ENCODE measurements at regions not wholly inside any gene's neighbourhood (a gene's known extent, or its start where the extent isn't known, plus 50 kb on each side); places are given as distances from the start of the nearest gene placed in this dataset.

DNA sequence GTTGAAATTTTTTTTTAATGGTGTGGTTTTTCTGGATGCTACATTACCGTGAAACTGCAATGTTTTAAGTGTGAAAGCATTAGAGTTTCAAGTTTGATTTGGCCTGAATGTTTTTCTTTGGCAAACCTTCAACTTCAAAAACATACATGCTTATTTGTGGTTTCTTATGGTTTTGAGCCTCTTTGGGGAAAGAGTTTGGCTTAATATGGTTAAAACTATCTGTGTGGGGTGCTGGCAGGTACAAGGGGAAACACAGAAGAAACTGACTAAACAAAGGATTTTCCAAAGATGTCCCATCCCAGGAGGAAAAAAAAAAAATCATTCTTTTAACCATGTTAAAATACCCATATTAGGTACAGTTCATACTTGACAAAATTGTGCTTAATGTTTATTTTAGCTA is 121.1 kb downstream of the HGF start:
- DNase-seq (ENCODE audit: low read depth in 1 of 2, low spot score in 2 of 2) (no peak), FAIRE-seq (no peak)
- Histone ChIP-seq H4K91ac (replicated peaks; ENCODE audit: insufficient read length, low read length) (no peak overlapping the region), H2AFZ (ENCODE audit: low read length) (no peak overlapping the region), H2BK5ac (ENCODE audit: low read depth, low read length) (no peak overlapping the region), H3K4me2 (ENCODE audit: insufficient read depth in 1 of 2, low read depth in 2 of 2, low read length in 2 of 2) (no peak overlapping the region), H3K56ac (replicated peaks; ENCODE audit: insufficient read length, low read depth, low read length) (no peak overlapping the region), H3K4me1 (replicated peaks in 1 of 4; ENCODE audit: control insufficient read depth in 3 of 4, insufficient read depth in 4 of 4, low read length in 3 of 4) (no peaks in the 10 kb centered on the region), H3K9me3 (ENCODE audit: insufficient read depth in 2 of 2, low read depth in 1 of 2, low read length in 1 of 2) (peaks cover 5 to 15% of the 10 kb centered on the region in 2 experiments; a peak in 3 of 4 replicates), H3K9ac (replicated peaks in 1 of 4; ENCODE audit: extremely low read depth in 1 of 4, low read depth in 3 of 4, low read length in 3 of 4) (no peak overlapping the region), H3K23ac (ENCODE audit: insufficient read length) (no peak overlapping the region), H3K36me3 (ENCODE audit: control insufficient read depth in 2 of 4, insufficient read depth in 4 of 4, low read length in 3 of 4) (no peaks in the 10 kb centered on the region), H2AK5ac (ENCODE audit: low read depth, low read length) (no peak overlapping the region), H3K79me1 (ENCODE audit: low read depth, low read length) (no peaks in the 10 kb centered on the region), H3K23me2 (ENCODE audit: low read depth, low read length) (no peaks in the 10 kb centered on the region; the same call in 1 of the 2 replicates), H4K5ac (ENCODE audit: insufficient read length, low read depth, low read length) (no peak overlapping the region), H2BK120ac (replicated peaks; ENCODE audit: low read depth, low read length) (no peak overlapping the region), H3K79me2 (ENCODE audit: control insufficient read depth in 1 of 2, insufficient read depth in 2 of 2, low read length in 2 of 2) (no peaks in the 10 kb centered on the region), H3K4me3 (ENCODE audit: extremely low read depth in 1 of 4, insufficient read depth in 2 of 4, low read depth in 3 of 4, low read length in 4 of 4) (no peak overlapping the region), H2BK15ac (ENCODE audit: low read length) (no peak overlapping the region), H4K8ac (ENCODE audit: extremely low read depth, insufficient read depth, low read length) (no peak overlapping the region), H4K20me1 (replicated peaks in 1 of 2; ENCODE audit: control insufficient read depth in 1 of 2, insufficient read depth in 2 of 2, low read length in 2 of 2) (no peaks in the 10 kb centered on the region), H3K18ac (ENCODE audit: extremely low read depth, low read length) (no peak overlapping the region), H2BK20ac (ENCODE audit: low read length) (no peak overlapping the region), H2BK12ac (ENCODE audit: low read depth, low read length) (no peak overlapping the region), H3K4ac (replicated peaks; ENCODE audit: insufficient read length, low read depth, low read length) (no peak overlapping the region), H3K27ac (ENCODE audit: low read depth, low read length) (no peak overlapping the region), H3K14ac (ENCODE audit: insufficient read length) (no peak overlapping the region), H3K27me3 (replicated peaks in 1 of 4; ENCODE audit: control insufficient read depth in 3 of 4, extremely low read depth in 1 of 4, insufficient read depth in 3 of 4, low read length in 3 of 4) (no peaks in the 10 kb centered on the region)
- TF ChIP-seq RXRA (IDR thresholded peaks at IDR 0.05; ENCODE audit: insufficient read depth, low read depth, low read length) (no peak), HDAC6 (IDR thresholded peaks at IDR 0.05; ENCODE audit: low read depth, low read length) (no peak), EGR1 (IDR thresholded peaks at IDR 0.05; ENCODE audit: borderline replicate concordance, low read depth, low read length) (no peak), ZNF274 (IDR thresholded peaks at IDR 0.05; ENCODE audit: borderline replicate concordance, extremely low read depth, low read length) (no peak), ATF2 (IDR thresholded peaks at IDR 0.05; ENCODE audit: low read length) (no peak), SAP30 (IDR thresholded peaks at IDR 0.05; ENCODE audit: insufficient read depth, insufficient replicate concordance, low read length) (no peak), CTCF (IDR thresholded peaks at IDR 0.05; ENCODE audit: control extremely low read depth in 1 of 3, insufficient read depth in 1 of 3, low read depth in 1 of 3, low read length in 3 of 3) (no peak), HDAC2 (IDR thresholded peaks at IDR 0.05; ENCODE audit: borderline replicate concordance in 1 of 2, low read depth in 2 of 2, low read length in 2 of 2) (no peak)
- WGBS, 2 experiments (ENCODE audit: extremely low coverage in 1 of 2, insufficient coverage in 1 of 2, insufficient read length in 1 of 2, insufficient replicate concordance in 2 of 2, low coverage in 1 of 2, low lambda C conversion rate in 2 of 2, missing lambda C conversion rate in 1 of 2): 91% methylated on average over 1 of the region's 1 CpG; no CpG with 5 or more reads in 1 of the 2 experiments
- POLR2A ChIA-PET (ENCODE audit: partially characterized antibody): no interaction called here
- CTCF ChIA-PET (ENCODE audit: partially characterized antibody): no interaction called here
